CD4-positive, CD25-positive, alpha-beta regulatory T cell (primary cell): ENCODE measurements at regions not wholly inside any gene's neighbourhood (a gene's known extent, or its start where the extent isn't known, plus 50 kb on each side); places are given as distances from the start of the nearest gene placed in this dataset.
A peak's percentile ranks its signal among the peaks of the same experiment; 100 is the strongest.

Experiments
- ATAC-seq, 2 donors: fragments of 150-1000 bp; cut with Tn5 transposase; one replicate each; pipeline ENCODE4 v1.10.0; 2021; ENCODE audit warnings: low read depth in 2 of 2, moderate number of reproducible peaks in 2 of 2, moderate library complexity in 1 of 2
- DNase-seq, 3 donors: peaks; one replicate each; pipeline versions ENCODE4 v3.0.0 to v3.0.0-alpha.2; 2012 to 2022; ENCODE audit warnings: mixed read lengths in 1 of 3
- H3K27ac ChIP-seq: one replicate; pipeline ENCODE4 v1.7.0; 2013; ENCODE audit warnings: mild to moderate bottlenecking, low read length; ENCODE audit not compliant: insufficient read depth, poor library complexity, severe bottlenecking
- H3K27me3 ChIP-seq: one replicate; pipeline ENCODE4 v1.7.0; 2013; ENCODE audit warnings: low read length; ENCODE audit not compliant: control insufficient read depth, insufficient read depth
- H3K36me3 ChIP-seq: one replicate; pipeline ENCODE4 v1.7.0; 2013; ENCODE audit warnings: mild to moderate bottlenecking, low read length, moderate library complexity; ENCODE audit not compliant: control insufficient read depth, insufficient read depth
- H3K4me1 ChIP-seq: 2 replicates; pipeline ENCODE4 v1.7.0; 2013; ENCODE audit warnings: mild to moderate bottlenecking, low read length; ENCODE audit not compliant: insufficient read depth, control insufficient read depth, poor library complexity, severe bottlenecking
- H3K4me3 ChIP-seq: one replicate; pipeline ENCODE4 v1.7.0; 2013; ENCODE audit warnings: low read depth, mild to moderate bottlenecking, low read length, moderate library complexity
- H3K9me3 ChIP-seq, 2 experiments: 1 replicate in 1 of 2; 2 replicates in 1 of 2; pipeline ENCODE4 v1.7.0; 2013; ENCODE audit warnings: low read length in 2 of 2, mild to moderate bottlenecking in 1 of 2, moderate library complexity in 1 of 2; ENCODE audit not compliant: control insufficient read depth in 2 of 2
- H3K27ac Mint-ChIP-seq, 3 donors: one replicate each; pipeline ENCODE4 v1.8.0; 2020 to 2022; ENCODE audit warnings: mild to moderate bottlenecking in 3 of 3, mixed read lengths in 3 of 3, moderate library complexity in 2 of 3
- H3K27me3 Mint-ChIP-seq: one replicate; pipeline ENCODE4 v1.8.0; 2022; ENCODE audit warnings: mild to moderate bottlenecking, mixed read lengths
- H3K36me3 Mint-ChIP-seq: one replicate; pipeline ENCODE4 v1.8.0; 2020; ENCODE audit warnings: mixed read lengths
- H3K4me1 Mint-ChIP-seq, 4 donors: one replicate each; pipeline ENCODE4 v1.8.0; 2020 to 2022; ENCODE audit warnings: mixed read lengths in 4 of 4, mild to moderate bottlenecking in 1 of 4
- H3K4me3 Mint-ChIP-seq, 4 donors: one replicate each; pipeline ENCODE4 v1.8.0; 2020 to 2022; ENCODE audit warnings: mild to moderate bottlenecking in 4 of 4, mixed read lengths in 4 of 4, moderate library complexity in 3 of 4
- H3K9me3 Mint-ChIP-seq, 7 donors: one replicate each; pipeline ENCODE4 v1.8.0; 2020 to 2022; ENCODE audit warnings: mixed read lengths in 7 of 7, mild to moderate bottlenecking in 3 of 7, moderate library complexity in 2 of 7

DNA sequence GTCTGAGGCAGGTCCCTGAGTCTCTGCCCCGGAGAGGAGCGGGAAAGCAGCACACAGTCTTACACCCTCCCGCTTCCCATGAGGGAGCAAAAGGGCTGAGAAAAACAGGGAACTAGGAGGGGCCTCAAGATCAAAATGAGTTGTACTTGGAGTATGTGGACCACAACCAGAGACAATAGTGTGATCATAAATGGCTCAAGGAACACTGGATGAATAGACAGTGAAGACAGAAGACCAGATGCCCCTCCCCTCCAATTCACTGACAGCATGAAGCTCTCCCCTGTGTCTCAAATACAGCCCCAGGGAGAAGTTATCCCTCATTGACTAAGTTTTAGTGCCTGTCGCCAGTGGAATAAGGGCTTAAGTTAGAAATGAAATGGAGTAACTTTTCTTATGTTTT lies 191.0 kb downstream of the TFAP2A start:
- Mint-ChIP-seq H3K9me3 (peaks cover 9 to 17% (median 12%) of the 10 kb centered on the region in 7 donors), H3K4me3 (no peak overlapping the region), H3K36me3 (no peaks in the 10 kb centered on the region), H3K27me3 (no peaks in the 10 kb centered on the region), H3K27ac (no peak overlapping the region), H3K4me1 (no peaks in the 10 kb centered on the region)
- H3K27me3 ChIP-seq: peaks cover 2% of the 10 kb centered on the region
- no peak overlapping the region for H3K4me3 ChIP-seq
- no peaks in the 10 kb centered on the region for H3K4me1 ChIP-seq
- DNase-seq: no peak
- H3K27ac ChIP-seq: no peak overlapping the region
- no peak for ATAC-seq
- no peaks in the 10 kb centered on the region for H3K9me3 ChIP-seq
- H3K36me3 ChIP-seq: no peaks in the 10 kb centered on the region

GRCh38 chr6:10221178-10221577 lies 193.7 kb downstream of the TFAP2A start:
- Mint-ChIP-seq H3K9me3 (peaks cover 2 to 13% (median 7%) of the 10 kb centered on the region in 7 donors), H3K27me3 (no peaks in the 10 kb centered on the region), H3K36me3 (no peaks in the 10 kb centered on the region), H3K4me1 (no peaks in the 10 kb centered on the region), H3K4me3 (no peak overlapping the region), H3K27ac (no peak overlapping the region)
- no peak overlapping the region for H3K27ac ChIP-seq
- DNase-seq (no peak), ATAC-seq (no peak)
- H3K4me1 ChIP-seq: no peaks in the 10 kb centered on the region
- no peak overlapping the region for H3K4me3 ChIP-seq
- H3K36me3 ChIP-seq: no peaks in the 10 kb centered on the region
- no peaks in the 10 kb centered on the region for H3K9me3 ChIP-seq
- peaks cover 2% of the 10 kb centered on the region for H3K27me3 ChIP-seq

DNA sequence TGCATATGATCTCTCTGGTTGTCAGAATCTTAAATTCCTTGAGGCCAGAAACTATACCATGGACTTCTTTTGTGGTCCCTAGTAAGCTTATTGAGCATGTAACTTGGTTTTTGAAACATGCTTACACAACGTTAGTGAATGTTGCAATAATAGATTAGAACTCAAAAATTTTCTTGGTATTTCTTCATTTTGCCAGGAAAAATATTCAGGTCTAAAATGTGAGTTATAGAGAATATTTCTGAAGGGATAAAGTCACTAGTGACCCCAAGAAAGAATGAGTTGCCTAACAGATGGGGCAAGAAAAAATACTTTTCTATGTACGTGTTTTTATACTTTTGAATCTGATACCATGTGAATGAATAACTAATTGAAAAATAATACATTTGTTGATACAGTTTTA lies 195.4 kb downstream of the TFAP2A start:
- H3K4me3 ChIP-seq: no peak overlapping the region
- Mint-ChIP-seq H3K4me1 (no peaks in the 10 kb centered on the region), H3K9me3 (peaks cover 0 to 6% (median 3%) of the 10 kb centered on the region in 7 donors), H3K27me3 (no peaks in the 10 kb centered on the region), H3K4me3 (no peak overlapping the region), H3K36me3 (no peaks in the 10 kb centered on the region), H3K27ac (no peak overlapping the region)
- H3K27me3 ChIP-seq: peaks cover 2% of the 10 kb centered on the region
- DNase-seq (no peak), ATAC-seq (no peak)
- H3K4me1 ChIP-seq: no peaks in the 10 kb centered on the region
- no peak overlapping the region for H3K27ac ChIP-seq
- H3K9me3 ChIP-seq: no peaks in the 10 kb centered on the region
- no peaks in the 10 kb centered on the region for H3K36me3 ChIP-seq

- no peaks in the 10 kb centered on the region for H3K4me1 ChIP-seq
- no peaks in the 10 kb centered on the region for H3K36me3 ChIP-seq
- no peaks in the 10 kb centered on the region for H3K9me3 ChIP-seq
- no peaks in the 10 kb centered on the region for H3K27me3 ChIP-seq
- Mint-ChIP-seq H3K27ac (no peak overlapping the region), H3K36me3 (no peaks in the 10 kb centered on the region), H3K27me3 (no peaks in the 10 kb centered on the region), H3K9me3 (peaks cover 0 to 4% (median 3%) of the 10 kb centered on the region in 7 donors), H3K4me3 (peak overlapping the region in 1 of 4 donors; percentile 17), H3K4me1 (no peaks in the 10 kb centered on the region)
- H3K4me3 ChIP-seq: no peak overlapping the region
- no peak for ATAC-seq
- H3K27ac ChIP-seq: no peak overlapping the region
- DNase-seq: no peak
Observed at GRCh38 chr6:10217111-10217510, 197.8 kb downstream of the TFAP2A start.

DNA sequence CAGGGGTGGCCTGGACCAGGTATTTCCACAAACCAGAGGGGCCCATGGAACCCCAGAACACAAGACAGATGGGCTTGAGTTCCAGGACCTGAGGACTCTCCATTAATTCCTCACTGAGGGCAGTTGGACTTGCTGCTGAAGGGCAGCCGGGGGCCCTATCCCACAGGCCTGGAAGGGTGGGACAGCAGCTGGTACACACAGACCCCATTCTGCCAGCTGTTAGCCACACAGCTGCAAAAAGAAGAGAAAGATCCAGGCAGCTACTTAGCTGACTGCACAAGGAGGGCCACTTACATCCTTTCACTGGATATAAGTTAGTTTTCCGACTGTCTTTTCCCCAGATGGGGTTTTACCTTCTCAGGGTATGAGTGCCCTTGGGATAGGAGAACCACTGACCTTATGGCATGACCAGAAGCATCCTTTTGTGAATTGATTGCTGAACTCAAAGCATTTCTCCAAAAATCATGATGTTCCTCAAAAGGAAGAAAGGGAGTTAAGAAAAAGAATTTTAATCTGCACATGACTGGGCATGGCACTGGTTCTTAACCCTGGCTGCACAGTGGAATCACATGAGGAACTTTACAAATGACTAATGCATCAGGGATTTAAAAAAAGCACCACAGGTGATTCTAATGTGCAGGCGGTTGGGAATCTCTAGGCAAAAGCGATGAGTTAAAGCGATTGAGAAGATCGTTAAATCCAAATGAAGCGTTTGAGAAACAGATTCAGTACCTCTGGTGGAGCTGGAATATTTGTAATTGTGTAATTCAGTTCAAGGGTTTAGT lies 199.4 kb downstream of the TFAP2A start:
- Histone ChIP-seq H3K27ac (no peak overlapping the region), H3K4me1 (no peaks in the 10 kb centered on the region), H3K27me3 (no peaks in the 10 kb centered on the region), H3K36me3 (no peaks in the 10 kb centered on the region), H3K4me3 (no peak overlapping the region), H3K9me3 (no peaks in the 10 kb centered on the region)
- Mint-ChIP-seq H3K4me1 (no peaks in the 10 kb centered on the region), H3K36me3 (no peaks in the 10 kb centered on the region), H3K4me3 (no peak overlapping the region), H3K27ac (no peak overlapping the region), H3K27me3 (no peaks in the 10 kb centered on the region), H3K9me3 (peaks cover 0 to 5% (median 3%) of the 10 kb centered on the region in 7 donors)
- DNase-seq (no peak), ATAC-seq (no peak)

DNA sequence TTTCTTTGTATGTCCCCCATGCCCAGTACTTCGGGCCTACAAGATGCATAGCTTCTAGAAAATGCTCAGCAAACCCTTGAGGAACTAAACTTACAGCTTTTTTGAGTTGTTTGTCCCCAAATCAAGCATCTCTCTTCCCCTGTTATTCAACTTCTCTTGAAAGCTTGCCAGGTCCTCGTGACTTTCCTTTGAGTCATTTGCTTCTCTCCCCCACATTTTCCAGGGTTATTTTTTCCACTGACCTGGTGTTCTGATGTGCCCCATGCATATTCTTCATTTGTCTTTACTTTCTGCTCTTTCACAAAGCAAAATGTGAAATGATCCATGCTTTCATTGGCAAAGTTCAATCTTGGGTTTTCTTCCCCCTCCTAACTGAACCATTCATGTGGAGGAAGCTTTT lies 204.8 kb downstream of the TFAP2A start:
- DNase-seq (no peak), ATAC-seq (no peak)
- no peaks in the 10 kb centered on the region for H3K36me3 Mint-ChIP-seq
- Histone ChIP-seq H3K27ac (no peak overlapping the region), H3K4me1 (no peaks in the 10 kb centered on the region), H3K36me3 (no peaks in the 10 kb centered on the region), H3K9me3 (no peaks in the 10 kb centered on the region), H3K27me3 (no peaks in the 10 kb centered on the region), H3K4me3 (no peak overlapping the region)
- H3K27ac Mint-ChIP-seq: no peak overlapping the region
- H3K27me3 Mint-ChIP-seq: no peaks in the 10 kb centered on the region
- H3K4me3 Mint-ChIP-seq: no peak overlapping the region
- H3K9me3 Mint-ChIP-seq: peaks cover 0 to 17% (median 3%) of the 10 kb centered on the region in 7 donors
- no peaks in the 10 kb centered on the region for H3K4me1 Mint-ChIP-seq

DNA sequence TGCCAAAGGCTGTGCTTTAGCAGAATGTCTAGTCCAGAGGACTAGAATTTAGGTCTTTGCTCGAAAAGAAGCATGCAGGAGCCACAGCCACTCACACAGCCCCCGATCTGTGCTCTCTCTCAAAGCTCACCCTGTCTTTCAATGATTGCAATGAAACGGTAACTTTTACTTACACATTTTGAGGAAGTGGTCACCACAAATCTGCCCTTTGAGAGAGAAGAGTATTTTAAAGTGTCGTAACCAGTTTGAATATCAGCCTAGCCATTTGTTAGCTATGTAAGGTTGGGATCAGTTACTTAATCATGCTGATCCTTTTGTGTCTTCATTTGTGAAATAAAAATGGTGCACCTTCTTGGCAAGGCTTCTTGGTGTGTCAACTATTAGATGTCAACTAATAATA lies 209.0 kb downstream of the TFAP2A start:
- Mint-ChIP-seq H3K9me3 (peaks cover 0 to 17% (median 5%) of the 10 kb centered on the region in 7 donors), H3K27ac (no peak overlapping the region), H3K27me3 (no peaks in the 10 kb centered on the region), H3K4me3 (no peak overlapping the region), H3K36me3 (no peaks in the 10 kb centered on the region), H3K4me1 (no peaks in the 10 kb centered on the region)
- DNase-seq (no peak), ATAC-seq (no peak)
- Histone ChIP-seq H3K27ac (no peak overlapping the region), H3K4me1 (no peaks in the 10 kb centered on the region), H3K36me3 (no peaks in the 10 kb centered on the region), H3K9me3 (no peaks in the 10 kb centered on the region), H3K27me3 (no peaks in the 10 kb centered on the region), H3K4me3 (no peak overlapping the region)

DNA sequence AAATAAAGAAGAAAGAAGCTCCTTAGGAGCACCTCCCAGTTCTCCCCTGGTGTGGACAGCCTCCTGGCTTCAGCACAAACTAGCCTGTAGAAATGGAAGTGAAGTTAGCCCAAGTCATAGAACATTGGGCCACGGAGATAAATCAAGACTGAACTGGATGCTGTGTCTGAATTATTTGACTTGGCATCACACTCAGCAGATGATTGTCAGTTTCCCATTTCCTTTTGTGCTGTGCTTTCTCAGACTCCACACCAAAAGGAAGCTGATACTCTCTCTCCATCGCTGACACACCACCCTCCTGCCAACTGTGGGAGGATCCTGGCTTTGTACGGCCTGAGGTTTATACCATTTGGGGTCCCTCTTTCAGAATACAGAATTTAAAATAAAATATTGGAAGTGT lies 209.8 kb downstream of the TFAP2A start:
- H3K27me3 ChIP-seq: no peaks in the 10 kb centered on the region

More for the DNA sequence above, 209.8 kb downstream of the TFAP2A start:
- Histone ChIP-seq H3K4me3 (no peak overlapping the region), H3K36me3 (no peaks in the 10 kb centered on the region), H3K4me1 (no peaks in the 10 kb centered on the region), H3K9me3 (no peaks in the 10 kb centered on the region), H3K27ac (no peak overlapping the region)
- Mint-ChIP-seq H3K4me1 (no peaks in the 10 kb centered on the region), H3K36me3 (no peaks in the 10 kb centered on the region), H3K27me3 (no peaks in the 10 kb centered on the region), H3K9me3 (peaks cover 0 to 17% (median 5%) of the 10 kb centered on the region in 7 donors), H3K4me3 (no peak overlapping the region), H3K27ac (no peak overlapping the region)
- no peak for ATAC-seq
- DNase-seq: no peak
